Upper lobe of left lung (tissue), 4 donors: ENCODE measurements at regions not wholly inside any gene's neighbourhood (a gene's known extent, or its start where the extent isn't known, plus 50 kb on each side); places are given as distances from the start of the nearest gene placed in this dataset.

Source experiments
- CTCF ChIP-seq, 6 experiments: fragments of 450-650 bp in 4 of 6; fragments of 200-600 bp in 2 of 6; sonication (generic) in 2 of 6; IDR thresholded peaks; one replicate each; pipeline ENCODE4 v1.5.1; 2016 to 2019; ENCODE audit warnings: antibody characterized with exemption in 6 of 6
- POLR2A ChIP-seq, 4 donors: fragments of 450-650 bp; IDR thresholded peaks; one replicate each; pipeline ENCODE4 v1.5.1; 2016 to 2017; ENCODE audit warnings: antibody characterized with exemption in 4 of 4, mild to moderate bottlenecking in 2 of 4
- POLR2AphosphoS5 ChIP-seq, 2 donors: sonication (generic); formaldehyde crosslinking; IDR thresholded peaks; one replicate each; pipeline ENCODE4 v1.5.1; 2017; ENCODE audit warnings: antibody characterized with exemption in 2 of 2

DNA sequence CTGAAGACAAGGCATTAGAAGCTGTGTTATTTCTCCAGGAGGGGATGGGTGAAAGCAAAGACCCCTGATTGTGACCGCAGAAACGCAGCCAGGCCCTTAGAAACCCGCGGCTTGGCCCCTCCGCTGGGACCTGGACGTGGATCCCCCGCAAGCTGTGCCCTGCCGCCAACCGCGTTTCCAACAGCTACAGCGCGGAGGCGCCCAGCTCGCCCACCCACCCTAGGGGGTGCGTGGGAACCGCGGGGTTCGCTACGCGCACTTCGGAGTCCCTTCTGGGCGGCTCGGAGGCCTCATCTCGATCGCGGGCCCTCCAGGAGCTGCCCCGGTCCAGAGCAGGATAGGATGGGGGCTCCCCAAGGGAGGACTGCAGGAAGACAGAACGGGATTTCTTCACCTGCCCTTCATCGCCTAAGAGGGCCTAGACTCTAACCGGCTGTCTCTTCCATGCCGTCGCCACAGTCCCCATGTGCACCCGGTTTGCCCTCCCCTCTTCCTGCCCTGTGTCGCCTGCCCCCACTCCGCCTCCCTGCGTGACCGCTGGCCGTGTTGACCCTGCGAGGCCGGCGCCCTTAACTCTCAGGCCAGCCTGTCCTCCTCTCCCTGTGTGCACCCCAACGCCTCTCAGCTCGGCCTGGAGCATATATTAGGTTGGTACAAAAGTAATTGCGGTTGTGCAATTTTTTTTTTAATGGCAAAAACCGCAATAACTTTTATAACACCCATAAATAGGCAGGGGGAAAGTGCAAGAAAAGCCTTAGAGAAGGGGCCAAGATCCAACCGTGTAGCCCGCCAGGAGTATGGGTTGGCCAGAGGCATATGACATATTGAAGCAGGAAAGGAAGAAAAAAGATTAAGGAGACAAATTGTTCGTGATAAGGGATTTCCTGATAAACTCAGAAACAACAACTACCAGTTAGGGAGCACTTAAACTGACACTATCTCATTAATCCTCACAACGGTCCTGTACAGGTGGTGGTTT, 68.1 kb upstream of the FREM1 start:
- TF ChIP-seq CTCF (IDR thresholded peaks at IDR 0.05) (no peak), POLR2A (IDR thresholded peaks at IDR 0.05) (no peak), POLR2AphosphoS5 (IDR thresholded peaks at IDR 0.05) (no peak)
